ENCODE measurements at regions not wholly inside any gene's neighbourhood (a gene's known extent, or its start where the extent isn't known, plus 50 kb on each side); places are given as distances from the start of the nearest gene placed in this dataset.

- TF ChIP-seq, protein P1, sequence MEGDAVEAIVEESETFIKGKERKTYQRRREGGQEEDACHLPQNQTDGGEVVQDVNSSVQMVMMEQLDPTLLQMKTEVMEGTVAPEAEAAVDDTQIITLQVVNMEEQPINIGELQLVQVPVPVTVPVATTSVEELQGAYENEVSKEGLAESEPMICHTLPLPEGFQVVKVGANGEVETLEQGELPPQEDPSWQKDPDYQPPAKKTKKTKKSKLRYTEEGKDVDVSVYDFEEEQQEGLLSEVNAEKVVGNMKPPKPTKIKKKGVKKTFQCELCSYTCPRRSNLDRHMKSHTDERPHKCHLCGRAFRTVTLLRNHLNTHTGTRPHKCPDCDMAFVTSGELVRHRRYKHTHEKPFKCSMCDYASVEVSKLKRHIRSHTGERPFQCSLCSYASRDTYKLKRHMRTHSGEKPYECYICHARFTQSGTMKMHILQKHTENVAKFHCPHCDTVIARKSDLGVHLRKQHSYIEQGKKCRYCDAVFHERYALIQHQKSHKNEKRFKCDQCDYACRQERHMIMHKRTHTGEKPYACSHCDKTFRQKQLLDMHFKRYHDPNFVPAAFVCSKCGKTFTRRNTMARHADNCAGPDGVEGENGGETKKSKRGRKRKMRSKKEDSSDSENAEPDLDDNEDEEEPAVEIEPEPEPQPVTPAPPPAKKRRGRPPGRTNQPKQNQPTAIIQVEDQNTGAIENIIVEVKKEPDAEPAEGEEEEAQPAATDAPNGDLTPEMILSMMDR (IDR thresholded peaks at IDR 0.05): no peak
- no peak for TF ChIP-seq POLR2A (IDR thresholded peaks at IDR 0.05)
Measured at GRCh38 chr10:112004075-112004474, 179.5 kb downstream of the GPAM start.

Data from lower leg skin (tissue), 3 donors.